Amniotic epithelial cell (primary cell): ENCODE measurements at regions not wholly inside any gene's neighbourhood (a gene's known extent, or its start where the extent isn't known, plus 50 kb on each side); places are given as distances from the start of the nearest gene placed in this dataset.
A peak's percentile ranks its signal among the peaks of the same experiment; 100 is the strongest.
"Not testable (repeated sequence)": the region's sequence is repeated elsewhere in the genome, so short reads cannot be mapped to it uniquely, and the experiment has no call there.

Experiments used
- DNase-seq: peaks from one replicate; pipeline ENCODE4 v3.0.0-alpha.2; 2010; ENCODE audit warnings: low read depth

GRCh38 chr14:37843954-37844607 is 248.7 kb downstream of the TTC6 start:
- DNase-seq = no peak

- no peak for DNase-seq
Observed at GRCh38 chr14:37844614-37845013, 249.2 kb downstream of the TTC6 start.

GRCh38 chr14:37848985-37849621 is 253.7 kb downstream of the TTC6 start:
- DNase-seq = no peak

- no peak for DNase-seq
Observed at GRCh38 chr14:37851054-37851453, 255.6 kb downstream of the TTC6 start.

GRCh38 chr14:37855871-37856270 is 260.4 kb downstream of the TTC6 start:
- no peak for DNase-seq

- DNase-seq = no peak
Observed at GRCh38 chr14:37857774-37858266, 262.4 kb downstream of the TTC6 start.

- no peak for DNase-seq
Observed at GRCh38 chr14:37858733-37859132, 263.3 kb downstream of the TTC6 start.

- DNase-seq = no peak
Observed at GRCh38 chr14:37859177-37859576, 263.7 kb downstream of the TTC6 start.

GRCh38 chr14:37862263-37862662 is 266.8 kb downstream of the TTC6 start:
- no peak for DNase-seq

GRCh38 chr14:37864128-37864527 is 268.7 kb downstream of the TTC6 start:
- no peak for DNase-seq

GRCh38 chr14:37864861-37865718 is 269.7 kb downstream of the TTC6 start:
- peak; percentile 44 for DNase-seq

- DNase-seq = peak; percentile 7
Observed at GRCh38 chr14:37865719-37866549, 270.5 kb downstream of the TTC6 start.

- no peak for DNase-seq
Observed at GRCh38 chr14:37869633-37870032, 274.2 kb downstream of the TTC6 start.

- DNase-seq = no peak
Observed at GRCh38 chr14:37870170-37870569, 274.7 kb downstream of the TTC6 start.

- no peak for DNase-seq
Observed at GRCh38 chr14:37870632-37871346, 275.4 kb downstream of the TTC6 start.

GRCh38 chr14:37874065-37874428 is 278.6 kb downstream of the TTC6 start:
- not testable (repeated sequence) for DNase-seq

- DNase-seq = peak; percentile 33
Observed at GRCh38 chr14:37874429-37875109, 279.1 kb downstream of the TTC6 start.

GRCh38 chr14:37888234-37888633 is 292.8 kb downstream of the TTC6 start:
- DNase-seq = no peak

- no peak for DNase-seq
Observed at GRCh38 chr14:37889087-37889486, 293.7 kb downstream of the TTC6 start.

- no peak for DNase-seq
Observed at GRCh38 chr14:37890095-37890494, 294.7 kb downstream of the TTC6 start.

GRCh38 chr14:37891500-37891899 is 296.1 kb downstream of the TTC6 start:
- DNase-seq = not testable (repeated sequence)
